GM21447 (cell line): ENCODE measurements at regions not wholly inside any gene's neighbourhood (a gene's known extent, or its start where the extent isn't known, plus 50 kb on each side); places are given as distances from the start of the nearest gene placed in this dataset.

Source experiments
- ATAC-seq: cut with Tn5 transposase; IDR thresholded peaks from one replicate; pipeline ENCODE4 v1.9.1; 2021; ENCODE audit not compliant: unreplicated experiment

DNA sequence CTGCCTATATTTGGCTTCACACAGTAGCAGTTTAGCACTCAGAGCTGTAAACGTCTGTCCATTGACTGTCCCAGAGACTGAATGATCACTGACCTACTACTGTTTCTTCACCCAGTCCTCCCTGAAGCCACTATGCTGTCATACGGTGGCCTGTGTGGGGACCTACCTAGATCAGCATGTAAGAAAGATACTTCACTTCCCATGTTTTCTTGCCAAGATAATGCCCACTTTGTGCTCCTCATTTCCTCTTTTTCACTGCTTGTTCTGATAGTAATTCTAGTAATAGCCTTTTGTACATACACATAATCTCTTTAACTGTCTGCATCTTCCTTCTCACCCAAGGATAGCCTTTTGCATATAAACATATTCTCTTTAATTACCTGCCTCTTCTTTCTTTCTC lies 109.9 kb upstream of the TIAM2 start:
- no peak for ATAC-seq

GRCh38 chr6:154886016-154886415 lies 109.1 kb upstream of the TIAM2 start:
- ATAC-seq, result no peak

DNA sequence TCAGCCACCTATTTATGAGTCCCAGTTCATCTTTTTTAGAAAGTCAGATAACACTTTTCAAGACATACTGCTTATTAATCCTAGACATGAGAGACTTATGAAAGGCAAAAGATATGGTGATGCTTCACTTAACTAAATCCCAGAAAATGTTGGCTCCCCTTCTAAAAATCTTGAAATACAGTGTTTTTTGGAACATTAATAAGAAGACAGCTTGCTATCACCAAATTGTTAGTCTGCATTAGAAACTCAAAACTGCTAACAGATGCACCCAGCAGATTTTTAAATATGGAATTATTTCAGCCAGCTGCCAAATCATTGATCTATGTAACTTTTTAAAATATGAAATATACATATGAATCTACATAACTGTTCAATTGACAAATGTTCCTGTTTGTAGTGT lies 108.6 kb upstream of the TIAM2 start:
- no peak for ATAC-seq

DNA sequence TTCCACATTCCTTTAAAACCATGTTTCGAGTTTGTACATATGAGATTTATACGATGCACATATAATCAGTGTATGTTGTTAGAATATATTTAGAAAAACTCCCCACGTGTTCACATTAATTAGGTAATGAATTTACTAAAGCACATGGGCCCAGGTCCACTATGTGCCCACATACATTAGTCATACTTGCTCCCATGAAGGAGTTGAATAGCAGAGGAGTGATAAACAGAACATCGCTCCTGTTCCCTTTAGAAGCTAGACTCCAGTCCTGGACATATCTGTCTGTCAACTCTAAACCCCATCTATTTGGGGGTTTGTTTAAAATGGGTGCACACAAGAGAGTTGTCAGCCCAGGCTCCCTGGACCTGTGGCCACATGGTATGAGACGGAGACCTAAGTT lies 108.1 kb upstream of the TIAM2 start:
- ATAC-seq, result no peak

DNA sequence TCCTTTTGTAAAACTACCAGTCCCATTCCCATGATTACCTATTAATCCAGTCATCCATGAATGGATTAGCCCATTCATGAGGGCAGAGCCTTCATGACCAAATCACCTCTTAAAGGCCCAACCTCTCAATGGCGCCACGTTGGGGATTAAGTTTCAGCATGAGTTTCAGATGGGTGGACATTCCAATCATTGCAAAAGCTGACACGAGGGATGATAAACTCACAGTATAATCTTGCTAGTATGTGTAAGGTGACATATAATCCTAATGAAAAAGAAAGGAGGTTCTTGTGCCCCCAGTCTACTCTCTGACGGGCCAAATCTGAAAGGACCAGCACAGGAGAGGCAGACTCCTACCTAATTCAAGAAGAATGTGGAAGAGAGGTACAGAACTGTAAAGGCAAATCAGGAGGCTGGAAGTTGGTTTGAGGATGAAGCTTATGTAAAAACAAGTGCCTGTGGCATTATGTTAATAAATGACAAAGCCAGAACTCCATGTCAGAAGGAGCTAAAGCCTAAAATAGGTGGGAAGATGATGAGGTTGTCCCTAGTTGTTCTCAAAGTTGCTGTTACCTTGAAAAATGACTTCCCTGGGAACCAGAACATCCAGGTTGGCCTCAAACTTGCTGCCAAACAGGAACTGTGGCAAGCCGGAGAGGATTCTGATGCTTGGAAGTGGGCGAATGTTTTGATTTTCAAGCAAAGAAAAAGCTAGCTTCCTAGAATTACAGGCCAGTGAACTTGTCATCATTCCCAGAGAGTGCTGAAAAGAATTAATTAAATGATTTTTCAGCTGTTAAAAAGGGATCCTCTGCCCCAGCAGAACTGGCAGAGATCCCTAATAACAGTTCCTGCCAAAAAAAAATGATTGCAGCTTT lies 106.5 kb upstream of the TIAM2 start:
- no peak for ATAC-seq

DNA sequence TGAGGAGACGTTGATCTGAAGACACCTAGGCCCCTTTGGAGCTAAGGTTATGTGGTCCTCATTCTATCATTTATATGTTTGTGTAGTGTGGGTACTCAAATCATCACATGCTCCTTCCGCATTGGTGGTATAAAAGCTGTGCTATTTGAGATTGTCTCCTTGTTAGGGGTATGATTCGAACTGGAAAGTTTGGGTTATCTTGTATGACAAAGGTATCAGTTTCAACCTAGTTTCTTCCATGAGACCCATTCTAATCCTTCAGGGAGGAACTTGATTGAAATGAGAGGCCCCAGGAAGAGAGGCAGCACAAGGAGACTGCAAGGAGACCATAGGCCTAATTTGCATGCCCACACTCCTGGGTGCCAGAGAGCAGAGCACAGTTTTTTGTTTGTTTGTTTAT lies 104.2 kb upstream of the TIAM2 start:
- no peak for ATAC-seq

GRCh38 chr6:154891901-154892300 lies 103.2 kb upstream of the TIAM2 start:
- no peak for ATAC-seq

- ATAC-seq, result no peak
Observed at GRCh38 chr6:154893917-154894316, 101.2 kb upstream of the TIAM2 start.

GRCh38 chr6:154894902-154895301 lies 100.2 kb upstream of the TIAM2 start:
- no peak for ATAC-seq

GRCh38 chr6:154895841-154896240 lies 99.3 kb upstream of the TIAM2 start:
- ATAC-seq, result no peak

GRCh38 chr6:154898821-154899220 lies 96.3 kb upstream of the TIAM2 start:
- ATAC-seq, result no peak

DNA sequence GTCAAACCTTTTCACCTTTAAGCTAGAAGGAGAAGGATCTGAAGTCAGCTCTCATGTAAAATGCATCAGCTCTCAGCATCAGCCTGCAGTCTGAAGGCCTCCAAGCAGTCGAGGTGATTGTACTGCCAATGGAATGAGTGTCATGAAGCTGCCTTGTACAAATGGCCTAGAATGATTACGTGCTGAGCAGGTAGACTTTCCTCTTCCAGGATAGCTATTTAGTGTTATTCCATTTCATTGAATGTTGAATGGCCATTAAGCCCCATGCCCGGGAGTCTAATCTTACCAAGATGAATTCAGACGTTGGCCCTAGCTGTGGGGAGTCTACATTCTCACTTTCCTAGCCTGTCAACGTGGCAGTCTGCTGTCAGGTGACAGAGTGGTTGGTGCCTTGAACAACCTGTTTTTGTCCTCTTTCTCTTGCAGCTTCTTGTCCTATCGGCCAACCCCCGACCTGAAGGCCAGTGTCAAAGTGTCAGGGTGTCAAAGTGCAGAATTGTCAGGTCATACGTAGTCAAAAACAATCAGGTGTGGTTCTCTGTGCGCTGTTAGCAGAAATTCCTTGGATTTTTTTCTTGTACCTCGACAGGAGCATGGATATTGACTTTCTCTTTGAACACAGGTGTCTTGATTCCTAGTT lies 95.2 kb upstream of the TIAM2 start:
- no peak for ATAC-seq

- no peak for ATAC-seq
Observed at GRCh38 chr6:154901876-154902552, 93.1 kb upstream of the TIAM2 start.

DNA sequence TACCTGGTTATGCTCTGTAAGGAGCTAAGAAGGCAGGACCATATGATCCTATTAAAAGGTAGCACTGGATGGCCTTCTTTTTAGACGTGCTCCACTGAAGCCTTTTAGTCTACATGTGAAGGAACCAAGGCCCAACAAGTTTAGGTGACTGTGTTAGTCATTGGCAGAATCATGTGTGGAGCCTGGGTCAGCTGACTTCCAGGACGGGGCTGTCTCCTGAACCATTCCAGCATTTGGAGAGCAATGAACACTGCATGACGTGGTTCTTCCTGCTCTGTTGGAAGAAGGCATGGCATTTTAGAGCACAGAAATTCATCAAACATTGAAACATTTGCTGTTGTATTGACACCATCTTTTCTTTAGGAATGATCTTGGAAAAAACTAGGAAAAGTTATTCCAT lies 87.8 kb upstream of the TIAM2 start:
- ATAC-seq, result no peak

DNA sequence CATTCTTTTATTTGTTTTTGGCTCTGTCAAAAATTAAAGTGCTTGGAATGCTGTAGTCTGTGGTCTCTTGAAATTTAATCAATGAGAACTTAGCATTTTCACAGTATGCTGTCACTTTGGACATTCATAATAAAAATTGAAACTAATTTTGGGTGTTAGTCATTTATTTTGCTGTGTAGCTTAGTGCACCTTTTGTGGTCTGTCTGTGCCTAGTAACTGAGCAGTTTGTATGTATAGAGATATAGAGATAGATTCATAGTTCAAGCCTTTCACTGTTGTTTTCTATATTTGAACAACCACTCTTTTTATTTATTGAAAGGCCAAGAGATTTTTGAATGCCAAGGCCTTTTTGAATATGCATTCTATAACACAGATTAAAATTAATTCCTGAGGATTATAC lies 86.4 kb upstream of the TIAM2 start:
- ATAC-seq, result no peak

- ATAC-seq, result no peak
Observed at GRCh38 chr6:154909311-154909710, 85.8 kb upstream of the TIAM2 start.

- ATAC-seq, result no peak
Observed at GRCh38 chr6:154909821-154910220, 85.3 kb upstream of the TIAM2 start.

DNA sequence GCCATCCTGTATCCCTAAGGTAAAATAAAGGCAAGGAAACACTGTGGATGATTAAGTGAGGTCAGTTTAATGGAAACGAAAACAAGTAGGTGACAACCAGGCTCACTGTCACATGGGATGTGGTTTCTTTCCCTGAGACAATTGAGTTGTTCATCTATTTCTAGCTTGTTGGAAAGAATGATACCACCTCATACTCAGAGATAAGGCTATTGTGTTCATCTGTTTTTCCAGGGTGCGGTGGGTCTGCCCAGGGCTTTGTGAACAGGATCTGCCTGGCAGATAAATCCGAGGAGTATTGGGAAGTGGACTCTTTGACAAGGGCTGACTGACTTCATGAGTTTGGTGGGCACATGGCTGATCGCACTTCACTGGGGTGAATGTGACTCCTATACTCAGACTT lies 80.8 kb upstream of the TIAM2 start:
- no peak for ATAC-seq

DNA sequence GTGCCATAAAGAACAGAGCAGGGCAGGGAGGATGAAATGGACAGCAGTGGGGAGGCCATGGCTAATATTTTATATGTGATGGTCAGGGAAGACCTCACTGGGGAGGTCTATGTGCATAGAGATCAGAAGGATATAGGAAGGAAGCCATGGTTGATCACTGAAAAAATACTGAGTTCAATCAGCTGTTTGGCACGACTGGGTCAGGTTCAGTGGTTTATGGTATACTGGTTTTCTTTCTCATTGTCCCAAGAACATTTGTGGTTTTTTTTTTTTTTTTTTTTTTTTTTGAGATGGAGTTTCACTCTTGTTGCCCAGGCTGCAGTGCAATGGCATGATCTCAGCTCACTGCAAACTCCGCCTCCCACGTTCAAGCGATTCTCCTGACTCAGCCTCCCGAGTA lies 78.3 kb upstream of the TIAM2 start:
- ATAC-seq, result no peak

GRCh38 chr6:154917941-154918340 lies 77.2 kb upstream of the TIAM2 start:
- no peak for ATAC-seq

GRCh38 chr6:154919806-154920205 lies 75.3 kb upstream of the TIAM2 start:
- no peak for ATAC-seq
